Smooth muscle cell (in vitro differentiated cells): ENCODE measurements at regions not wholly inside any gene's neighbourhood (a gene's known extent, or its start where the extent isn't known, plus 50 kb on each side); places are given as distances from the start of the nearest gene placed in this dataset.

Experiments
- DNase-seq: peaks from one replicate; lab custom pipeline; 2025; ENCODE audit not compliant: unreplicated experiment; lab: John Stamatoyannopoulos, UW
- H2AFZ ChIP-seq: fragments of 200-600 bp; sonication (generic); 2 replicates; pipeline ENCODE4 v1.6.0; 2016; ENCODE audit warnings: antibody characterized with exemption, low read depth, mild to moderate bottlenecking
- H3F3A ChIP-seq: fragments of 200-600 bp; sonication (generic); 2 replicates; pipeline ENCODE4 v1.6.0; 2017; ENCODE audit warnings: antibody characterized with exemption, low read depth
- H3K27ac ChIP-seq: fragments of 200-600 bp; sonication (generic); 2 replicates; pipeline ENCODE4 v1.5.1; 2016; ENCODE audit warnings: low read depth, mild to moderate bottlenecking
- H3K27me3 ChIP-seq: fragments of 200-600 bp; sonication (generic); 2 replicates; pipeline ENCODE4 v1.6.1; 2016; ENCODE audit warnings: low read depth, mild to moderate bottlenecking
- H3K36me3 ChIP-seq: fragments of 200-600 bp; sonication (generic); 2 replicates; pipeline ENCODE4 v1.5.1; 2016; ENCODE audit warnings: low read depth
- H3K4me1 ChIP-seq: fragments of 200-600 bp; sonication (generic); 2 replicates; pipeline ENCODE4 v1.5.1; 2016; ENCODE audit warnings: low read depth
- H3K4me2 ChIP-seq: fragments of 200-600 bp; sonication (generic); 2 replicates; pipeline ENCODE4 v1.6.0; 2016; ENCODE audit warnings: mild to moderate bottlenecking
- H3K4me3 ChIP-seq: fragments of 200-600 bp; sonication (generic); 2 replicates; pipeline ENCODE4 v1.5.1; 2016; ENCODE audit warnings: mild to moderate bottlenecking
- H3K79me2 ChIP-seq: fragments of 200-600 bp; sonication (generic); 2 replicates; pipeline ENCODE4 v1.6.0; 2016; ENCODE audit warnings: low read depth, mild to moderate bottlenecking
- H3K9ac ChIP-seq: fragments of 200-600 bp; sonication (generic); 2 replicates; pipeline ENCODE4 v1.6.0; 2016; ENCODE audit warnings: low read depth
- H3K9me3 ChIP-seq: fragments of 200-600 bp; sonication (generic); replicated peaks from 2 replicates; pipeline ENCODE4 v1.5.1; 2016; ENCODE audit warnings: low read depth
- H4K20me1 ChIP-seq: fragments of 200-600 bp; sonication (generic); 2 replicates; pipeline ENCODE4 v1.6.0; 2016; ENCODE audit warnings: low read depth
- WGBS: methylation state at CpG from one replicate; pipeline ENCODE4 v1.1.7; 2016; ENCODE audit warnings: low lambda C conversion rate; 5-methylcytosine and 5-hydroxymethylcytosine counted together
- TF ChIP-seq, protein P1 (sequence below): fragments of 200-600 bp; sonication (generic); IDR thresholded peaks from 2 replicates; pipeline ENCODE4 v1.5.1; 2017; ENCODE audit warnings: borderline replicate concordance, mild to moderate bottlenecking, antibody characterized with exemption; ENCODE audit not compliant: insufficient read depth, poor library complexity, severe bottlenecking

GRCh38 chr10:131570716-131571307 is 259.3 kb upstream of the TCERG1L start:
- H3K9me3 ChIP-seq: no peaks in the 10 kb centered on the region
- TF ChIP-seq, protein P1, sequence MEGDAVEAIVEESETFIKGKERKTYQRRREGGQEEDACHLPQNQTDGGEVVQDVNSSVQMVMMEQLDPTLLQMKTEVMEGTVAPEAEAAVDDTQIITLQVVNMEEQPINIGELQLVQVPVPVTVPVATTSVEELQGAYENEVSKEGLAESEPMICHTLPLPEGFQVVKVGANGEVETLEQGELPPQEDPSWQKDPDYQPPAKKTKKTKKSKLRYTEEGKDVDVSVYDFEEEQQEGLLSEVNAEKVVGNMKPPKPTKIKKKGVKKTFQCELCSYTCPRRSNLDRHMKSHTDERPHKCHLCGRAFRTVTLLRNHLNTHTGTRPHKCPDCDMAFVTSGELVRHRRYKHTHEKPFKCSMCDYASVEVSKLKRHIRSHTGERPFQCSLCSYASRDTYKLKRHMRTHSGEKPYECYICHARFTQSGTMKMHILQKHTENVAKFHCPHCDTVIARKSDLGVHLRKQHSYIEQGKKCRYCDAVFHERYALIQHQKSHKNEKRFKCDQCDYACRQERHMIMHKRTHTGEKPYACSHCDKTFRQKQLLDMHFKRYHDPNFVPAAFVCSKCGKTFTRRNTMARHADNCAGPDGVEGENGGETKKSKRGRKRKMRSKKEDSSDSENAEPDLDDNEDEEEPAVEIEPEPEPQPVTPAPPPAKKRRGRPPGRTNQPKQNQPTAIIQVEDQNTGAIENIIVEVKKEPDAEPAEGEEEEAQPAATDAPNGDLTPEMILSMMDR: no peak
- H3K36me3 ChIP-seq: no peaks in the 10 kb centered on the region
- WGBS: 86% methylated on average over 13 of the region's 13 CpGs
- no peaks in the 10 kb centered on the region for H3F3A ChIP-seq
- H3K4me3 ChIP-seq: no peak overlapping the region
- no peak overlapping the region for H2AFZ ChIP-seq
- H3K9ac ChIP-seq: no peak overlapping the region
- no peak overlapping the region for H3K27ac ChIP-seq
- no peaks in the 10 kb centered on the region for H3K4me1 ChIP-seq
- H4K20me1 ChIP-seq: no peaks in the 10 kb centered on the region
- no peak for DNase-seq
- no peaks in the 10 kb centered on the region for H3K27me3 ChIP-seq
- H3K79me2 ChIP-seq: no peaks in the 10 kb centered on the region
- no peak overlapping the region for H3K4me2 ChIP-seq

DNA sequence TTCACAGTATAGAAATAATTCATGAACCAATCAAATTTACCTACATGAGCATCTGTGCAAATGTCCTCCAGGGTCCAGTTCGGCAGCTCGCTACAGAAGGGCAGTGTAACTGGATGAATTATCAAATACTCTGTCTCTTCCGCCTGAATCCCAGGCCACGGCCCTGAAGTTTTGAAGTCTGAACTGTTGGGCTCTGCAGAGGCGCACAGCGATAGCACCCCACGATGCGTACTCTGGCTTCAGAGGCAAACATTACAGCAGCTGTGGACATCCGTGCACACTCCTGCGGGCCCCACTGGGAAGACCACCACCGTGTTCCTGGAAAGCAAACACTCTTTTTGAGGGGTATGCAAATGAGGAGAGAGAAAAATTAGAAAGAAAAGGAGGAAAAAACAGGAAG is 259.8 kb upstream of the TCERG1L start:
- H2AFZ ChIP-seq: no peak overlapping the region
- no peaks in the 10 kb centered on the region for H3K36me3 ChIP-seq
- no peak overlapping the region for H3K9ac ChIP-seq
- H3K4me3 ChIP-seq: no peak overlapping the region
- H3F3A ChIP-seq: no peaks in the 10 kb centered on the region
- no peak overlapping the region for H3K27ac ChIP-seq
- no peaks in the 10 kb centered on the region for H3K79me2 ChIP-seq
- no peaks in the 10 kb centered on the region for H3K9me3 ChIP-seq
- WGBS: 91% methylated on average over 11 of the region's 11 CpGs
- TF ChIP-seq, protein P1: no peak
- H3K27me3 ChIP-seq: no peaks in the 10 kb centered on the region
- no peaks in the 10 kb centered on the region for H4K20me1 ChIP-seq
- H3K4me1 ChIP-seq: no peaks in the 10 kb centered on the region
- no peak for DNase-seq
- H3K4me2 ChIP-seq: no peak overlapping the region

DNA sequence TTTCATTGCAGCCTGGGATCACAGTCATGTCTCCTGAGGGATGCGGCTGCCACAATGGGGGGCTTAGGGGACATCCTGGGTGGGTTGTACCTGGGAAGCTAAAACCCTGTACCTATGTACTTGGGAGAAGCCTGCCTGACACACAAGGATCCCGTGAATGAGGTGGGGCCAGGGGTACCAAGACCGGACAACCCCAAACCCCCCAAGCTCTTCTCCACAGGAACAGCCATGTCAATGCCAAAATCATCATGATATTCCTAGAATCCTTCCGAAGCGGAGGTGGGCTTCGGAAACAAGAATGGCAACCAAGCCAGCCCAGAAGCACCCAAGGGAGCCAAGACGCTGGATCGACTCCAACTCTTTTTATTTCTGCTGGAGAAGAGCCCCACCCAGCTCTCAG is 260.3 kb upstream of the TCERG1L start:
- Histone ChIP-seq H3K9ac (no peak overlapping the region), H2AFZ (no peak overlapping the region), H3K36me3 (no peaks in the 10 kb centered on the region), H3F3A (no peaks in the 10 kb centered on the region), H3K9me3 (no peaks in the 10 kb centered on the region), H3K27me3 (no peaks in the 10 kb centered on the region), H3K4me1 (no peaks in the 10 kb centered on the region), H4K20me1 (no peaks in the 10 kb centered on the region), H3K27ac (no peak overlapping the region), H3K4me2 (no peak overlapping the region), H3K79me2 (no peaks in the 10 kb centered on the region), H3K4me3 (no peak overlapping the region)
- no peak for DNase-seq
- WGBS: 96% methylated on average over 8 of the region's 8 CpGs
- TF ChIP-seq, protein P1: no peak

GRCh38 chr10:131573256-131573655 is 261.7 kb upstream of the TCERG1L start:
- no peak overlapping the region for H3K9ac ChIP-seq
- H3K27me3 ChIP-seq: no peaks in the 10 kb centered on the region
- no peaks in the 10 kb centered on the region for H3K79me2 ChIP-seq
- H2AFZ ChIP-seq: no peak overlapping the region
- H4K20me1 ChIP-seq: no peaks in the 10 kb centered on the region
- H3K9me3 ChIP-seq: no peaks in the 10 kb centered on the region
- no peaks in the 10 kb centered on the region for H3F3A ChIP-seq
- 94% methylated on average over 11 of the region's 11 CpGs for WGBS
- no peaks in the 10 kb centered on the region for H3K36me3 ChIP-seq
- TF ChIP-seq, protein P1: no peak
- H3K4me1 ChIP-seq: no peaks in the 10 kb centered on the region
- DNase-seq: no peak
- no peak overlapping the region for H3K4me2 ChIP-seq
- no peak overlapping the region for H3K27ac ChIP-seq
- H3K4me3 ChIP-seq: no peak overlapping the region
